Hepatic stellate cell (primary cell): ENCODE measurements at regions not wholly inside any gene's neighbourhood (a gene's known extent, or its start where the extent isn't known, plus 50 kb on each side); places are given as distances from the start of the nearest gene placed in this dataset.
"Not testable (repeated sequence)": the region's sequence is repeated elsewhere in the genome, so short reads cannot be mapped to it uniquely, and the experiment has no call there.

Source experiments
- DNase-seq: peaks from one replicate; pipeline ENCODE4 v3.0.0; 2011; ENCODE audit warnings: low spot score

DNA sequence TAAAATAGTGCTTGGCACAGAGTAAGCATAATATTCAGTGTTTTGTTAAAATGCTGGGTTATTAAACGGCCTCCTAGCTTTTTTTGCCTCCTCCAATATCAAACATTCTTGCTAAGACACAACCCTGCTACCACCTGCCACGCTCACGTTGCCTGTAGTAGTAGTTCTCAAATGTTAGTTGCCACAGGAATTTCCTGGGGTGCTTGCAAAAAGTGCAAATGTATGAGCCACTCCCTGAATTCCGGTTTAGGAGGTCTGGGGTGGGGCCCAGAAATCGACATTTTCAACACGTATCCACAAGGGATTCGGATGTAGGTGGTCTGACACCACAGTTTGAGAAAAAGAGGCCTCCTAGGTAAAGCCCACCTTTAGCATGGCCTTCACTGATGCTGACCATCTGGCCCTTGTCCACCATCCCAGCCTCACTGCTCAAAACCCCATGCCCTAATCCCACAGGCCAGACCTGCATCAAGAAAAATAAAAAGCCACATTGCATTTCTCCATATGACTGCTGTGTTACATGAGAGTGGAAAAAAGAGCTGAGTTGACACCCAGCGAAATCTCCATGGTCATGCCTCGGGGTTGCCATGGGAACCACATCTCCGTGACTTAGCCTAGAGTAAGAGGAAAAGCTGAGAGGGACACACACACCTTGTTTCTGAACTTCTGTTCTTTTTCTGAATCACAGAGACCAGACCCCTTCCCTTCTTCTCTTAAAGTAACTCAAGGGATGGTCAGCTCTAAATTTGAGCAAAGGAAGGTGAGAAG lies 116.4 kb upstream of the HES1 start:
- DNase-seq = no peak

DNA sequence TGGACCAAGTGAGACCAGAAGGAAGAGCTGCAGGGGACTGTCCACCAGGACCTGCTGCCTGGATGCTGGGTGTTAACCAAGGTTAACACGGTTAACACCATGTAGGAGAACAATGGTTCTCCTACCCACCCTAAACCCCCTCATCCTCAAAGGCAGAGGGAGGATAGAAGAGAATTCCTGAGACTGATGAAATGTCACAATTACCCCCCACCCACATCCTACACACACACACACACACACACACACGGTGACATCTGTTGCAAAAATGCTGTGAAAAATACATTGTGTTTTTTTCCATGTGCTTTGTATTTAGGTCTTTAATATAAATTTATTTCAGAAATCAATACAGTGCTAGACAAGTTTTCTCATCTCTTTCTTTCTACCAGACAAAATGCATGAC lies 113.9 kb upstream of the HES1 start:
- no peak for DNase-seq

DNA sequence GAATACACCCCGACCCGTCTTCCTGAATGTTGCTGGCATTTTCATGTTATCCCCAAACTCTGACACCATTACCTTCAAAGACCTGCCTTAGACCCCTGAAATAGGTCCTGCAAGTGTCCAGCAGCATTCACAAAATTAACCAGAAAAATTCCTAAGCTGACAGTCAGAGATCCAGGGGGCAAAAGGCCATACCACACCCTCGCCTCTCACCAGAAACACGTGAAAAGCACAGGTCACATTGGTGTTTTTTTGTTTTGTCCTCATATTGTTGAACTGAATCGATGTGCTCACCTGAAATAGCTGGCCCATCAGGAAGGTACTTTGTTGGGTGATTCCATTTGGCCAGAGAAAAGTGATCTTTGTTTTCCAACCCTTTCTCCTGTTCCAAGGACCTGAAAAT lies 113.1 kb upstream of the HES1 start:
- DNase-seq = no peak

DNA sequence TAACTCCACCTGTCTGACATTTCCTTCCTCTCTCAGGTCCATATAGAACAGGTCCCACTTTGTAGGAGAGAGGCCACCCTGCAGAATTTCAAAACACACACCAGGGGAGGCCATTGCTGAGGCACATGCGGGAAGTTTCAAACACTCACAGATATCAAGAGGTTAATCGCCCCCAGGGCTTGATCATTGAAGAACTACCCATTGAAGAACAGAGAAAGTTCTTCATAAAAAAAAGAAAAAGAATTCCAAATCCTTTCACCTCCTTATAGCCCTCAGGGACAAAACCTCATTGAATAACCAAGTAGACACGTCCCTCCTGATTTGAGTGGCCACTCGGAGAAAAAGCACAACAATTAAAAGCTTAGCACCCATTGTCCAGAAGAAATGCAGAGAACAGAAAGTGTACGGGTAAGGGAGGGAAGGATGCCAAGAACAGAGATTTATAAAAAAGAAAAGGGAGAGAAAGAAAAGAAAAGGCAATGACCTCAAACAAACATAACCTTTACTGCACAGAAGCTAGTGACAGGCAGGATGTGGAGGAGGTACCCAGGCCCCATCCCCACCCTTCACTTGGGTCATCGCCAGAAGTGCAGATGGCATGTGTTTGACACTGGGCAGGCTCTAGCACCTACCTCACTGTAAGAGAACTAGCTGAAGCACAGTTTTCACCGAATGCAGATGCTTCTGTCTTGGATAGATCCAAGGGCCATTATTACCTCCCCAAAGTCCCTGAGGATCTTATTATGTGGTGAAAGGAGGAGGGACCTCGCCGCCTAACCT lies 112.3 kb upstream of the HES1 start:
- DNase-seq = no peak

DNA sequence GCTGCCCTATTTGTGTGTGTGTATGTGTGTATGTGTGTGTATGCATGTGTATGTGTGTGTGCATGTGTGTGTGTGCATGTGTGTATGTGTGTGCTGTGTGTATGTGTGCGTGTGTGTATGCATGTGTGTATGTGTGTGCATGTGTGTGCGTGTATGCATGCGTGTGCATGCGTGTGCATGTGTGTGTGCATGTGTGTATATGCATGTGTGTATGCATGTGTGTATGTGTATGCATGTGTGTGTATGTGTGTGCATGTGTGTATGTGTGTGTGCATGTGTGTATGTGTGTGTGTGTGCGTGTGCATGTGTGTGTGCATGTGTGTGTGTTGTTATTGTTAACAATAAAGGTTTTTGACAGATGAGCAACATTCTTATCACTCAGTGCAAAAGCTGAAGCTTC lies 110.8 kb upstream of the HES1 start:
- DNase-seq = no peak

DNA sequence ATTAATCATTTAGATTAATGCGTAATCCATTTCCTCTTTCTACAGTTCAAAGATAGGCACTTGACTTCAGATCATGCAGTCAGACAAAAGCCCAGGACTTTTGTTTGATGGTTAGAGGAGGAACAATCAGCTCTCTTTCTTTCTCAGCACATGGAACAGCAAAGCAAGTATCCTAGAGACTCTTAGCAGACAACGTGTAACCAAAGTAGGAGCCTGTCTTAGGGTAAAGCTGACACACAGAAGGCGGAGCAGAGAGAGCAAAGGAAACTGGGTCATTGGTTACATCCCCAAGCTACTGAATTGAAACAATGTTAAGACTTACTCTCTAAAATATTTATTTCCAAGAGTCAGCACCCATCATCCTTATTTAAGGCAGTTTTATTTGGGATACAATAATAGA lies 110.0 kb upstream of the HES1 start:
- DNase-seq = no peak

DNA sequence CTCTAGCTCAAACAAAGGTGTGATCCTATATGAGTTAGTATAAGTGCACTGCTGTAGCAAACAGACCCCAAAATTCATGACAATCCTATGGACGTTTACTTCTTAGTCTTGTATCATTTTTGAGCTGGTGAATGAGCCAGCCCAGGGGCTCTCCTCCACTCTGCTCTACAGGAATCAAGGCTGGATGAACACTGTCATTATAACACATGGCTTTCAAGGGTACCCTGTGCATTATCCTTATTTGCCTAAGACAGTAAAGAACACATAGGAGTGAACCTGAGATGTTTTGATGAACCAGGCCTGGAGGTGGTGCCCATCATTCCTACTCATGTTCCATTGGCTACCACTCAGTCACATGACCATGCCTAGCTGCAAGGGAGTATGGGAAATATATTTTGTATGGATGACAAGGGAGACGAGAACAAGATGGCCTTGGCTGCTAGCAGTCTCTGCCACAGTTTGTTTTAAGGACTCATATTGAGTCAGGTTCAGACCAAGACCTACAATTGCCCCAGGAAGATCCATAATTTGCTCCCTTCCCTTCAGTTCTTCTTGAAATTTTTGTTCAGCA lies 107.4 kb upstream of the HES1 start:
- DNase-seq = no peak

DNA sequence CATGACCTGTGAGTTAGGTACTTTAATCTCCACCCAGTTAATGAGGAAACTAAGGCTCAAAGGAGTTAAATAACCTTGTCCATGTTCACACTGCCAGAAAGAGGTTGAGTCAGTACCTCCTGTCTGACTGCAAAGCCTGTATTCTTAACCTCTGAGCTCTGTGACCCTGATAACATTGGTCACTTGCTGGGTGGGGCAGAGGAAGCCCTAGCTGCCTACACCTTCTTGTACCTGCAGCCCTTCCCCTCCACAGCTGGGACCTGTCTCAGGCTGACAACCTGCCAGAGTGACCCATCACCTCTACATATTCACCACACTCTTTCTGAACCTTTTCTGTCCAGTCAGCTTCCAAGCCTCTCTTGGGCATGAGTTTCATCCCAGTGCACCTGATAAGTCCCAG lies 106.1 kb upstream of the HES1 start:
- DNase-seq = no peak

DNA sequence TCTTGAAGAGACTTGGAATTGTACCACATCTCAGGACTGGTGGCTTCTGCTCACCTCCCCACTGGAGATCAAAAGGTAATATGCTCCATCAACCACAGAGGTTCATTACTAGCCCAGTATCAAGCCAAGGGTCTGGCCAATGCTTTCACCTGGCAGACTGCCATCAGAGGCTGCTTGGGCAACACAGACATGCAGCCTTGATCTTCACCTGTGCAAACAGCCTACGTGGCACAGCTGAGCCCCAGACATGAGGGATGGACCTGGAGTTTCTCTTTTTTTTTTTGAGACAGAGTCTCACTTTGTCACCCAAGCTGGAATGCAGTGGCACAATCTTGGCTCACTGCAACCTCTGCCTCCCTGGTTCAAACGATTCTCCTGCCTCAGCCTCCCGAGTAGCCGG lies 105.6 kb upstream of the HES1 start:
- no peak for DNase-seq

DNA sequence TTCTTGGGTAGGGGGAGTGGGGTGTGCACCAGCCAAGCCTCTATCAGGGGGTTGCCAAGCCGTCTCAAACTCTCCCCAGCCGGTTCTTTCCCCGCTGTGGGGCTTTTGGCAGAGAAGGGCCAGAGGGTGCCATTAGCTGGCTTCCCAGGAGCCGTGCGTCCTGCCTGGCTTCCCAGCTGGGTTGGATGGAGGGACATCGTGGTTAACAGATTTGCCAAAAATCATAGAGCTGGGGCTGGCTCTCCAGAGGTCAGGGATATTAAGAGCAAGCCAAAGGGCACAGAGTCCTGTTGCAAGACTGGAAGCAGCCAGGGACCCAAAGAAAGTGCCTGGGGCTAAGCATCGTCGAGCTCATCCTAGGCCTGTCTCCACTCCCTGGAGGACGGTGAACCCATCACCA lies 104.6 kb upstream of the HES1 start:
- DNase-seq = no peak

DNA sequence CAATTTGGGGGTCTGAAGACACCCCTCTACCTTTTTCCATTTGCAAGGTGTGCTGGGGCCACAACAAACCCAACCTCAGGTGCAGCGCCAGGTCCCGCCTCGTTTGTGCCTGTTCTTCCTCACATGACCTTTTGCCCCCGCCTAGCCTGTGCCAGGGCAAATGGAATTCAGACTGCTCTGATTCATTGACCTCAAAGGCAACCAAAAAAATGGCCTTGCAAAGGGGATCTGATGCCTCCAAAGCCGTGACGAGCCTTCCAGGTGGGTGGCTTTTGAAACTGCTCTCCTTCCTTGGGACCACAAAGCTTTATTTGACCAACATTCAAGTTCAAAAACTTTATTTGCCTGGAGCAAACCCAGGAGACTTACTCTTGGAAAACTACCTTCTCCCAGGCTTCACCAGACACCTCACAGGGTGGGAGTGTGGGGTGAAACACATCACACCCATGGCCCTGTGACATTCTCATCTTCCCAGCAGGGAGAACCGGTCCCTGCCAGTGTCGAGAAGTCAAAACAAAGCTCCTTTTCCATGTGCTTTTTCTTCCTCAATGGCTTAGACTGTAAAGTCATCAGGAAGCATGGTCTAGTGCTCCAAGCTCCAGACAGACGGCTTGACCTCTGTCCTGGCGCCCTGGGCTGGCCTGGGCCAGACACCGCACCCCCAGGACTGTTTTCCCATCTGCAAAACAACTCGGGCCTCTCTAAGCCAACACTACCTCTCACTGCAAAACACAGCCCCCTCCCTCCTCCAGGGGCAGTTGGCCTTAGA lies 103.9 kb upstream of the HES1 start:
- DNase-seq = no peak

DNA sequence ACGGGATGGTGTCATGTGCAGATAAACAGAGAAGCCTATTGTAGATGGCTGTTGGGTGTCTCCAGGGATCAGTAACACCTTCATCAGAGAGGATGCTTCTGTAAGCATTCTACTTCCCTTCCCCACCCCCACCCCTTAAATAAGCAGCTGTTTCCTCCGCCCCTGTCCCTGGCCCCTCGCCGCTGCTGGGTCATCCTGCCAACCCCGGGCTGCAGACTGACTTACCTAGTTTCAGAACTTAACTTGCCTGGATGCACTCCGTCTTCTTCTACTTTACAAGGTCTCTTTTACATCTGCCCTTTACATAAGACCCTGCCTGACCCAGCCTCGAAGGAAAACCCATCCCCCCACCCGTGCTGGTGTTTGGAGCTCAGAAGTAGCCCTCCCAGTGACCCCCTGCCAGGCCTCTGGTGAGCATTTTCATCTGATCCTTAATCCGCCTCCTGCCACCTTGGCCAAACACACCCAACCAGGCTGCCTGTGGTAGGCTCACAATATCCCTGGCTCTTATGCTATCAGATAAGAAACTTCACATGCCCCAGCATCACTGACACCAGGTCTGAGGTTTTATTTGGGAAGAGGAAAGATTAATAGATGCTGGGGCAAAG lies 103.0 kb upstream of the HES1 start:
- no peak for DNase-seq

DNA sequence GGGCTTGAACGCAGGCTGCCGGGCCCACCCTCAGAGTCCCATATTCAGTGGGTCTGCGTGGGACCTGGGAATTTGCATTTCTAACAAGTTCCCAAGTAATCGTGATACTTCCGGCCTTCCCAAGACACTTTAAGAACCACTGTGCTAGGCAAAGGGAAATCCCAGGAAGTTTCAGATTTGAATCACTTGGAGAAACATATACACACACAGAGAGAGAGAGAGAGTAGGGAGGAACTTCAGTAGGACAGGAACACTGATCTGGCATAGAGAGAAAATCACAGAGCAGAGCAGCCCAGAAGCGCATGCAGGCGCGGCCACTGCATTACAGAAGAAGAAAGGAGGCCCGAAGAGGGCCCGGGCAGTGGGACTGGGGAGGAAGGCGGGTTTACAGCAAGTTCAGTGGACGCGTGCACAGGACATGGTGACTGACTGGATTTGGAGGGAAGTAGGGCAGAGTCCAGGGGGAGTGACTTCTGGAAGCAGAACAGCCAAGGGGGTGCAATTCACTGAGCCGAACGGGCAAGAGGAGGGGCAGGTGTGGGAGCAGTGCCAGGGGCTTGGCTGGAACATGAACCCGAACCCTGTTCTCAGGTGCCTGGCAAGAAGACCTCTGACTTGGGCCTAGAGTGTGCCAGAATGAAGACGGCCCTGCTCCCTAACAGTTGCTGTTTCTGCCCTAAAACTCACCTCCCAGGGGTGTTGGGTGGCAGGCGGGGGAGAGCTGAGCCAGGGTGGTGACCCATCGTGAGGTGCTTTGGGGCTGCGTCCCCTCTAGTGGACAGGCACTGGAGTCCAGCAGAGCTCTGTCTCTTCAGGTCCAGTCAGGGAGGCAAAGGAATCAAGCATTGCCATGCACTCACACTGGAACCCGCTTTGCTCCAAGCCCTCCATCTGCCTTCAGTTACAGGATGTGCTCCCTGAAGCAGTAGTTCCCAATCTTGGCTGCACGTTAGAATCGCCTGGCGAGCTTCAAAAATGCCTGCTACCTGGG lies 101.3 kb upstream of the HES1 start:
- no peak for DNase-seq

DNA sequence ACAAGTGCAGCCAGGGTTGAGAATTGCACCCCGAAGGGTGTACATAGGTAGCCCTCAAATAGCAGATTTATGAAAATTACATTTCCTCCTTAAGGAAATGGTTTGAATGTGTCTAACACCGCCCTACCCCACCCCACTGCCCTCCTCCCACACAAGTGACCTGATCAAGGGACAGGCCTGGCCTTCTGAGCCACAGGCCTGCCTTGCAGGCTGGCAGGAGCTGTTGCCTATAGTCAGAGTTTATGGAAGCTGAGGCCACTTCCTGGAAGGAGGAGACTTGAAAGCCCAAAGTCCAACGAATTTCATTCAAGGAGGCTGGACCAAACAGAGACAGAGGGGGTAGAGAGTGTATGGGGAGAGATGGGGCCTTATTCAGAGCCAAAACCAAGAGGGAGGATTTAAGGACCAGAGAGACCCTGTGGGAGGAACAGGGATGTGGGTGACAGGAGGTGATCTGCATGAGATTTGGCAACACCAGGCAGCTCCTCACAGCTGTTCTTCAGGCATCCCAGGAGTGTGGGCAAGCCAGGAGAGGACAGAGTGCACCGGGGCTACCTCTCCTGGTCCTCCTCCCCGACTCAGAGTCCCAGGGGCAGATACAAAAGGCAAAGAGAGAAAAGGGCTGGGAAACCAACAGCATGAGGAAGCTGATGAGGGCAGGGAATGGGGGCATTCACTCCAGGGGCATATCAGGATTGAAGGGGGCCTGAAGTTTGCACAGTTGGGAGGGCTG lies 100.4 kb upstream of the HES1 start:
- DNase-seq = no peak

DNA sequence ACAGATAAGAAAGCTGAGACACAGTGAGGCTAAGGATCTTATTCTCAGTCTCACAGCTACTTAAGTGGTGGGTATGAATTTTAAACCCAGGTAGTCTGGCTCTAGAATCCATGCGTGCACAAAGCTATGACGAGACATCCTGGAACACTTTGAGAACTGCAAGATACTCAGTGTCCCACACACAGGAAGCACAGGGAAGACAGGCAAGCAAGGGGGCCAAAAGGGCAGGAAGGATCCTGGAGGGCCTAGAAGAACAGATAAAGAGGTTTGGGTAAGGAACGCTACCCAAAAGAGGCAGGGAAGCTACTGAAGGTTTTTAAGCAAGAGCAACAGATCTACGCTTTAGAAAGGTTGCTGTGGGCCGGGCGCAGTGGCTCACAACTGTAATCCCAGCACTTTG lies 99.1 kb upstream of the HES1 start:
- no peak for DNase-seq

DNA sequence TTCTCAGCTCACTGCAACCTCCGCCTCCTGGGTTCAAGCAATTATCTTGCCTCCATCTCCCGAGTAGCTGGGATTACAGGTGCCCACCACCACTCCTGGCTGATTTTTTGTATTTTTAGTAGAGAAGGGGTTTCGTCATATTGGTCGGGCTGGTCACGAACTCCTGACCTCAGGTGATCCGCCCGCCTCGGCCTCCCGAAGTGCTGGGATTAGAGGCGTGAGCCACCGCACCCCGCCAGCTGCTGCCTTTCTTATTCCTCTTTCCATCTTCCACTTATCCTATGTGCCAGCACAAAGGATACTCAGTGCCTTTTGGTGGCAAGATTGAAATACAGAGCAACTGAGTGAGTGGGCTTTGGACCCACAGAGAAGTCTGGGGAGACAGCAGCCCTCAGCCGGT lies 97.6 kb upstream of the HES1 start:
- DNase-seq = not testable (repeated sequence)

DNA sequence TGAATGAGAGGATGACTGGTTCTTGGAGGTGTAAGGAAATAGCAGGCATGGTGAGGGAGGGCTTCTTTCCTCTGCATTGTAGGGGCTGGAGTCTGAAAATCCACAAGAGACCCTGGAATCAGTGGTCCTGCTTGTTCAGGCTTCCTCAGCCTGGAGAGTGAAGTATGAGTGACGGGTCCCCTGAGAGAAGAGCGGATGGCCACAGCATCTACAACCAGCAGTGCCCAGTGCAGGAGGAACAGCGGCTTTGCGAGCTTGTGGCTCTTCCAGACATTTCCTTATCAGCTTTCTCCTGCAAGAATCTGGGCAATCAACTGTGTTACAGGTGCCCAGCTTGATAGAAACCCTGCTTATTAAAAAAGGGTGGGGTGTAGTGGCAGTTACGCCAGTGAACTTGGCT lies 97.0 kb upstream of the HES1 start:
- DNase-seq = no peak

DNA sequence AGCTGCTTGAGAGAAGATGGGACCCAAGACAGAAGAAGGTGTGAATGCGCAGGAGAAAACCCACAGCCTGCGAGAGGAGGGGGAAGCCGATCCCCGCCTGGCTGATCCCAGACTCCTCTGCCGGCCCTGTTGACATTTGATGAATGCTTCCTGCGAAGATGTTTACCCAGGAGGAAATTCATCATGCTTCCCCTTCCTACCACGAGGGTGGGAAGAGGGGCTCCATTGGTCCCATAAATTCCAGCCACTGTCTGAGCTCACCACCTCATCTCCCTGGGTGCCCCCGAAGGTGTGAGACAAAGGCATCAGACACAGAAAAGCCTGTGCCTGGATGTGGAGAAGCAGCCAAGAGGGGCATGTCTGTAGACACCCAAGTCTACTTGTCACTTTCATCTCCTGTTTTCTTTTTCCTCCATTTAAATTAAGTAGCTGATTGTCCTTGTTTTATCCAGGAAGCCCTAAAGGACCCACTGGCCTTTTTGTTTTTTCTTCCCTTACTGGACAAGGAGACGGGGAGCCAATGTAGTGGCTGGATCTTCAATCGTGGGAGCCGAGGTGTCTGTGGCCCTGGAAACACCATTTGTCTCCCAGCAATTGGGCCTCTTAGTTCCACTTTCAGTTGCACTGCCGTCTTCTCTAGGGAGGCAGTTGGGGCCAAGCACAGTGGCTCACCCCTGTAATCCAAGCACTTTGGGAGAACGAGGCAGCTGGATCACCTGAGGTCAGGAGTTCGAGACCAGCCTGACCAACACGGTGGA lies 95.3 kb upstream of the HES1 start:
- no peak for DNase-seq

DNA sequence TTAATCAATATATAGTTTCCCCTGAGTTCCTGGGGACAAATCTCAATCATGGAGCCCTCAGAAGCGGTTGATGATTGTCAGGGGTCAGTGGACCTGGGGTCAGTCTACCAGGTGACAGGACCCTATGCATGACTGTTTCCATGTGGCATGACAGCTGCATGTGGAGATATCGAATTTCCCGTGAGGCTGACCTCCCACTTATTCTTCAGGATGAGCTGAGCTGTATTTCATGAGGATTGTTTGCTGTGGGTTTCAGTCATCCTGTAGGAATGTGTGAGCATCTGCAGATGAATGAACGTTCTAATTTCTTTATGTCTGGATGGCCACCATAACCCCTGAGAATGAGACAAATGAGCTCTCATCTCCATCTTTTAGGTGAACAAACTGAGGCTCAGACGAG lies 93.0 kb upstream of the HES1 start:
- DNase-seq = no peak

DNA sequence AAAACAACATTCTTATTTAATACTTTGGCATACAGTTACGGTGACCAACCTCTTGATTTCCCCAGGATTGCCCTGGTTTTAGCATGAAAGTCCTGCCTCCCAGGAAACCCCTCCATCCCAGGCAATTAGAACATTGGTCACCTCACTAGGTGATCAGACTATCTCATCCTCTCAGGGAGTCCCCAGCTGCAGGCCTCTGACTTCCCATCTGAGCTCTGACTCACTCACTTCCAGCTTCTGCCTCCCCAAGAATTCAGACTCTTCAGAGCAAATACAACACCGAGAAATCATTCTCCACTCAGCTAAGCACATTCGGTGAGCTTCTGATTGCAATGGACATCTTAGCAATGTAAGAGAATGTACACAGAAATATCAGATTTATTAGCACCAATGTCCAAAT lies 92.4 kb upstream of the HES1 start:
- DNase-seq = no peak
